Glutamatergic neuron (in vitro differentiated cells): ENCODE measurements at regions not wholly inside any gene's neighbourhood (a gene's known extent, or its start where the extent isn't known, plus 50 kb on each side); places are given as distances from the start of the nearest gene placed in this dataset.

Source experiments
- DNase-seq: peaks from one replicate; pipeline ENCODE4 v3.0.0; 2022
- H3K27ac Mint-ChIP-seq: one replicate; pipeline ENCODE4 v1.8.0; 2020; ENCODE audit warnings: mild to moderate bottlenecking, mixed read lengths, inconsistent platforms; ENCODE audit not compliant: unreplicated experiment
- H3K27me3 Mint-ChIP-seq: one replicate; pipeline ENCODE4 v1.8.0; 2020; ENCODE audit warnings: mild to moderate bottlenecking, moderate library complexity, mixed read lengths, inconsistent platforms; ENCODE audit not compliant: unreplicated experiment
- H3K36me3 Mint-ChIP-seq: one replicate; pipeline ENCODE4 v1.8.0; 2020; ENCODE audit warnings: mild to moderate bottlenecking, mixed read lengths, inconsistent platforms; ENCODE audit not compliant: unreplicated experiment
- H3K4me1 Mint-ChIP-seq: one replicate; pipeline ENCODE4 v1.8.0; 2020; ENCODE audit warnings: mild to moderate bottlenecking, low read depth, mixed read lengths, inconsistent platforms; ENCODE audit not compliant: unreplicated experiment
- H3K4me3 Mint-ChIP-seq: one replicate; pipeline ENCODE4 v1.8.0; 2020; ENCODE audit warnings: mild to moderate bottlenecking, mixed read lengths, inconsistent platforms; ENCODE audit not compliant: unreplicated experiment
- H3K9me3 Mint-ChIP-seq: one replicate; pipeline ENCODE4 v1.8.0; 2020; ENCODE audit warnings: mild to moderate bottlenecking, moderate library complexity, mixed read lengths, inconsistent platforms; ENCODE audit not compliant: unreplicated experiment
- CTCF ChIP-seq: fragments of 200-600 bp; sonication (generic); IDR thresholded peaks from one replicate; pipeline ENCODE4 v1.5.0; 2021; ENCODE audit not compliant: partially characterized antibody, unreplicated experiment

GRCh38 chr6:67885081-67886033 lies 749.7 kb upstream of the ADGRB3 start:
- no peak for DNase-seq
- no peaks in the 10 kb centered on the region for H3K4me1 Mint-ChIP-seq
- no peak overlapping the region for H3K27ac Mint-ChIP-seq
- TF ChIP-seq CTCF, result no peak
- H3K27me3 Mint-ChIP-seq, result no peaks in the 10 kb centered on the region
- H3K4me3 Mint-ChIP-seq, result no peak overlapping the region
- no peaks in the 10 kb centered on the region for H3K36me3 Mint-ChIP-seq
- peaks cover 2% of the 10 kb centered on the region for H3K9me3 Mint-ChIP-seq

DNA sequence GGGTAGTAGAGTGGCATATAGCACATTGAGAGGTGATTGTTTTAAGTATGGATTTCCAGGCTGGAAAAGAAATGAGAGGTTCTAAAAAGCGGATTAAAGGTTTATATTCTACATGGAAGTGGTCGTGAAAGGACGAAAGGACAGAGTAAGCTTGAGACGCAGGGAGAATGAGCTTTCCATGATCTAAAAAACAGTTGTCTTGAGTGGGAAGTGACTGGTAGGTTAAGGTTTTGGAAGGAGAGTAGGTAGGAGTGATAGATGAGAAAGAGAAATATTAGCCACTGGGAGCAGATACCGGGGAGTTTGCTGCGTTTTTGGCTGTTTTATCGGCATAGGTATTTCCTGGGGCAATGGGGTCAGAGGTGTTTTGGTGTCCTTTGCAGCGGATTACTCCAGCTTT lies 750.6 kb upstream of the ADGRB3 start:
- Mint-ChIP-seq H3K4me1 (no peaks in the 10 kb centered on the region), H3K36me3 (no peaks in the 10 kb centered on the region)

GRCh38 chr6:67883500-67884366 lies 751.3 kb upstream of the ADGRB3 start:
- peaks cover 2% of the 10 kb centered on the region for H3K9me3 Mint-ChIP-seq
- no peak for TF ChIP-seq CTCF
- no peak overlapping the region for H3K4me3 Mint-ChIP-seq
- no peak overlapping the region for H3K27ac Mint-ChIP-seq
- no peaks in the 10 kb centered on the region for H3K4me1 Mint-ChIP-seq
- no peak for DNase-seq
- H3K27me3 Mint-ChIP-seq, result no peaks in the 10 kb centered on the region
- no peaks in the 10 kb centered on the region for H3K36me3 Mint-ChIP-seq

More for the DNA sequence above, 750.6 kb upstream of the ADGRB3 start:
- Mint-ChIP-seq H3K4me3 (no peak overlapping the region), H3K27ac (no peak overlapping the region), H3K27me3 (no peaks in the 10 kb centered on the region), H3K9me3 (peaks cover 2% of the 10 kb centered on the region)
- DNase-seq, result no peak
- no peak for TF ChIP-seq CTCF

DNA sequence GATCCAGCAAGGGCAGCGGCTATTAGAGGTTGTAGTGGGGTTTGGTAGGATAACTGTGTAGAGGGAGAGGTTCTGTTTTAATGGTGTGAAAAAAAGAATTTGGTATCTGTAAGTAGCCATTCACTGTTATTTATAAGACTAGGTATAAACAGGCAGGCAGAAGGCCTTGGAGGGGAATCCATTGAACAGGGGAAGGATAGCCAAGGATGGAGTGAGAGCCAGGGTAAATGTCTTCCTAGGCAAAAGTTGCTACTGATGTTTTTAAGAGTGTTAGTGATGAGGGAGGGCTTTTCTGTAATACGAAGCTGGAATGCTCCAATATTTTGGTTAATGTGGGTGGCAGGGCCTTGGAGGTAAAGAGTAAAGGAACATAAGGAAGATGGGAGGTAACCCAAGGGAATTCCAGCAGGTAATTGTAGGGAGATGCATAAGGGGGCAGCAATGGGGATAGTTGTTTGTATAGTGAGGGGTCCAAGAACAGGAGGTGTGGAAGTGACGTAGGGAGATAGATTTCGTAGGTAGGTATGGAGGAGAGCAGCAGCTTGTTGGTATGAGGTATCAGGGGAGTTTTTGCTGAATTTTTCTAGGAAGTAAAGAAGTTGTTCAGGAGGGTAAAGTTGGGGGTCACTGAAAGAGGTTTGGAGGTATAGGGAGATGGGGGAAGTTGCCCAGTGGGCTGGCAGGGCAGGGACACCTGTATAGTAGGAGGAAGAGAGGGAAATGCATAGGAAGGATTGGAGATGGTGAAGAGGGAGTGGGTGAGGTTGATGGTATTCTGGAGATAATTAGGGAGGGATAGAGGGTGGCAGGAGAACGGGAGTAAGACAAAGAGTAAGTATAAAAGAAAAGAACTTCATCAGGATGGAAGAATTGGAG lies 752.4 kb upstream of the ADGRB3 start:
- no peak overlapping the region for H3K4me3 Mint-ChIP-seq
- H3K36me3 Mint-ChIP-seq, result no peaks in the 10 kb centered on the region
- H3K9me3 Mint-ChIP-seq, result peaks cover 2% of the 10 kb centered on the region
- H3K4me1 Mint-ChIP-seq, result no peaks in the 10 kb centered on the region
- no peaks in the 10 kb centered on the region for H3K27me3 Mint-ChIP-seq
- DNase-seq, result no peak
- no peak overlapping the region for H3K27ac Mint-ChIP-seq
- TF ChIP-seq CTCF, result no peak
